ENCODE measurements at regions not wholly inside any gene's neighbourhood (a gene's known extent, or its start where the extent isn't known, plus 50 kb on each side); places are given as distances from the start of the nearest gene placed in this dataset.

DNA sequence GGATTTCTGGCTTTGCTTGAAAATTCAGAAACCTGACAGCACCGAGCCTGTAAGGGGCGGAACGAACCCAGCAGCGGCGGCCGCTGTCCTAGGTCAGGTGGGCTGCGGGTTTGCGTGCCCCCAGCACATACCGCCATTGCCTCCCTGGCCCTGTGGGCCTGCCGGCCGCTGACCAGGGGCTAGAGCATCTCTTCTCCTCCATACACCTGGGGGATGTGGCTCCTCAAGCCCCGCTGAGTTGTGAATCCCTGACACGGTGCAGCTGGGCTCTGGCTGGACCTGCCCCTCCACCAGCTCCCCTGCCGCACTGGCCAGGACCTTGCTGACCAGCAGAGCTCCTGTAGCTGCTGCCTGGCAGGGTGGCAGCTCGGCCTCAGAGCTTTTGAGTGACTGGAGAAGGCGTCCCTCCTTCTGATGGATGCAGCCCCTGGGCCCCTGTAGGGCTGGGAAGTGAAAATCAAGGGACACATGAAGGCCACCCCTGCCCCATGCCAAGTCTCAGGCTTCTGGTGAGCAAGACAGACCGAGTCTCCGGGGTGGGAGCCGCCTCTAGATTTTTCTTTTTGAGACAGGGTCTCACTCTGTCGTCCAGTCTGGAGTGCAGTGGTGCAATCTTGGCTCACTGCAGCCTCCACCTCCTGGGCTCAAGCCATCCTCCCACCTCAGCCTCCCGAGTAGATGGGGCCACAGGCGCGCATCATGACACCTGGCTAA, 184.9 kb upstream of the SFSWAP start (continued):
- TF ChIP-seq, protein P1, sequence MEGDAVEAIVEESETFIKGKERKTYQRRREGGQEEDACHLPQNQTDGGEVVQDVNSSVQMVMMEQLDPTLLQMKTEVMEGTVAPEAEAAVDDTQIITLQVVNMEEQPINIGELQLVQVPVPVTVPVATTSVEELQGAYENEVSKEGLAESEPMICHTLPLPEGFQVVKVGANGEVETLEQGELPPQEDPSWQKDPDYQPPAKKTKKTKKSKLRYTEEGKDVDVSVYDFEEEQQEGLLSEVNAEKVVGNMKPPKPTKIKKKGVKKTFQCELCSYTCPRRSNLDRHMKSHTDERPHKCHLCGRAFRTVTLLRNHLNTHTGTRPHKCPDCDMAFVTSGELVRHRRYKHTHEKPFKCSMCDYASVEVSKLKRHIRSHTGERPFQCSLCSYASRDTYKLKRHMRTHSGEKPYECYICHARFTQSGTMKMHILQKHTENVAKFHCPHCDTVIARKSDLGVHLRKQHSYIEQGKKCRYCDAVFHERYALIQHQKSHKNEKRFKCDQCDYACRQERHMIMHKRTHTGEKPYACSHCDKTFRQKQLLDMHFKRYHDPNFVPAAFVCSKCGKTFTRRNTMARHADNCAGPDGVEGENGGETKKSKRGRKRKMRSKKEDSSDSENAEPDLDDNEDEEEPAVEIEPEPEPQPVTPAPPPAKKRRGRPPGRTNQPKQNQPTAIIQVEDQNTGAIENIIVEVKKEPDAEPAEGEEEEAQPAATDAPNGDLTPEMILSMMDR (IDR thresholded peaks at IDR 0.05; ENCODE audit: control extremely low read depth in 1 of 3, insufficient read depth in 1 of 3, low read depth in 1 of 3, low read length in 3 of 3) = no peak
- TF ChIP-seq CREB1 (IDR thresholded peaks at IDR 0.05) (no peak), CBX8 (IDR thresholded peaks at IDR 0.05; ENCODE audit: borderline replicate concordance, low read depth, low read length) (no peak), EGR1 (IDR thresholded peaks at IDR 0.05; ENCODE audit: borderline replicate concordance, low read depth, low read length) (no peak), CBX5 (IDR thresholded peaks at IDR 0.05; ENCODE audit: low read depth, low read length) (no peak)
- TF ChIP-seq, protein P2, sequence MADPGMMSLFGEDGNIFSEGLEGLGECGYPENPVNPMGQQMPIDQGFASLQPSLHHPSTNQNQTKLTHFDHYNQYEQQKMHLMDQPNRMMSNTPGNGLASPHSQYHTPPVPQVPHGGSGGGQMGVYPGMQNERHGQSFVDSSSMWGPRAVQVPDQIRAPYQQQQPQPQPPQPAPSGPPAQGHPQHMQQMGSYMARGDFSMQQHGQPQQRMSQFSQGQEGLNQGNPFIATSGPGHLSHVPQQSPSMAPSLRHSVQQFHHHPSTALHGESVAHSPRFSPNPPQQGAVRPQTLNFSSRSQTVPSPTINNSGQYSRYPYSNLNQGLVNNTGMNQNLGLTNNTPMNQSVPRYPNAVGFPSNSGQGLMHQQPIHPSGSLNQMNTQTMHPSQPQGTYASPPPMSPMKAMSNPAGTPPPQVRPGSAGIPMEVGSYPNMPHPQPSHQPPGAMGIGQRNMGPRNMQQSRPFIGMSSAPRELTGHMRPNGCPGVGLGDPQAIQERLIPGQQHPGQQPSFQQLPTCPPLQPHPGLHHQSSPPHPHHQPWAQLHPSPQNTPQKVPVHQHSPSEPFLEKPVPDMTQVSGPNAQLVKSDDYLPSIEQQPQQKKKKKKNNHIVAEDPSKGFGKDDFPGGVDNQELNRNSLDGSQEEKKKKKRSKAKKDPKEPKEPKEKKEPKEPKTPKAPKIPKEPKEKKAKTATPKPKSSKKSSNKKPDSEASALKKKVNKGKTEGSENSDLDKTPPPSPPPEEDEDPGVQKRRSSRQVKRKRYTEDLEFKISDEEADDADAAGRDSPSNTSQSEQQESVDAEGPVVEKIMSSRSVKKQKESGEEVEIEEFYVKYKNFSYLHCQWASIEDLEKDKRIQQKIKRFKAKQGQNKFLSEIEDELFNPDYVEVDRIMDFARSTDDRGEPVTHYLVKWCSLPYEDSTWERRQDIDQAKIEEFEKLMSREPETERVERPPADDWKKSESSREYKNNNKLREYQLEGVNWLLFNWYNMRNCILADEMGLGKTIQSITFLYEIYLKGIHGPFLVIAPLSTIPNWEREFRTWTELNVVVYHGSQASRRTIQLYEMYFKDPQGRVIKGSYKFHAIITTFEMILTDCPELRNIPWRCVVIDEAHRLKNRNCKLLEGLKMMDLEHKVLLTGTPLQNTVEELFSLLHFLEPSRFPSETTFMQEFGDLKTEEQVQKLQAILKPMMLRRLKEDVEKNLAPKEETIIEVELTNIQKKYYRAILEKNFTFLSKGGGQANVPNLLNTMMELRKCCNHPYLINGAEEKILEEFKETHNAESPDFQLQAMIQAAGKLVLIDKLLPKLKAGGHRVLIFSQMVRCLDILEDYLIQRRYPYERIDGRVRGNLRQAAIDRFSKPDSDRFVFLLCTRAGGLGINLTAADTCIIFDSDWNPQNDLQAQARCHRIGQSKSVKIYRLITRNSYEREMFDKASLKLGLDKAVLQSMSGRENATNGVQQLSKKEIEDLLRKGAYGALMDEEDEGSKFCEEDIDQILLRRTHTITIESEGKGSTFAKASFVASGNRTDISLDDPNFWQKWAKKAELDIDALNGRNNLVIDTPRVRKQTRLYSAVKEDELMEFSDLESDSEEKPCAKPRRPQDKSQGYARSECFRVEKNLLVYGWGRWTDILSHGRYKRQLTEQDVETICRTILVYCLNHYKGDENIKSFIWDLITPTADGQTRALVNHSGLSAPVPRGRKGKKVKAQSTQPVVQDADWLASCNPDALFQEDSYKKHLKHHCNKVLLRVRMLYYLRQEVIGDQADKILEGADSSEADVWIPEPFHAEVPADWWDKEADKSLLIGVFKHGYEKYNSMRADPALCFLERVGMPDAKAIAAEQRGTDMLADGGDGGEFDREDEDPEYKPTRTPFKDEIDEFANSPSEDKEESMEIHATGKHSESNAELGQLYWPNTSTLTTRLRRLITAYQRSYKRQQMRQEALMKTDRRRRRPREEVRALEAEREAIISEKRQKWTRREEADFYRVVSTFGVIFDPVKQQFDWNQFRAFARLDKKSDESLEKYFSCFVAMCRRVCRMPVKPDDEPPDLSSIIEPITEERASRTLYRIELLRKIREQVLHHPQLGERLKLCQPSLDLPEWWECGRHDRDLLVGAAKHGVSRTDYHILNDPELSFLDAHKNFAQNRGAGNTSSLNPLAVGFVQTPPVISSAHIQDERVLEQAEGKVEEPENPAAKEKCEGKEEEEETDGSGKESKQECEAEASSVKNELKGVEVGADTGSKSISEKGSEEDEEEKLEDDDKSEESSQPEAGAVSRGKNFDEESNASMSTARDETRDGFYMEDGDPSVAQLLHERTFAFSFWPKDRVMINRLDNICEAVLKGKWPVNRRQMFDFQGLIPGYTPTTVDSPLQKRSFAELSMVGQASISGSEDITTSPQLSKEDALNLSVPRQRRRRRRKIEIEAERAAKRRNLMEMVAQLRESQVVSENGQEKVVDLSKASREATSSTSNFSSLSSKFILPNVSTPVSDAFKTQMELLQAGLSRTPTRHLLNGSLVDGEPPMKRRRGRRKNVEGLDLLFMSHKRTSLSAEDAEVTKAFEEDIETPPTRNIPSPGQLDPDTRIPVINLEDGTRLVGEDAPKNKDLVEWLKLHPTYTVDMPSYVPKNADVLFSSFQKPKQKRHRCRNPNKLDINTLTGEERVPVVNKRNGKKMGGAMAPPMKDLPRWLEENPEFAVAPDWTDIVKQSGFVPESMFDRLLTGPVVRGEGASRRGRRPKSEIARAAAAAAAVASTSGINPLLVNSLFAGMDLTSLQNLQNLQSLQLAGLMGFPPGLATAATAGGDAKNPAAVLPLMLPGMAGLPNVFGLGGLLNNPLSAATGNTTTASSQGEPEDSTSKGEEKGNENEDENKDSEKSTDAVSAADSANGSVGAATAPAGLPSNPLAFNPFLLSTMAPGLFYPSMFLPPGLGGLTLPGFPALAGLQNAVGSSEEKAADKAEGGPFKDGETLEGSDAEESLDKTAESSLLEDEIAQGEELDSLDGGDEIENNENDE (IDR thresholded peaks at IDR 0.05; ENCODE audit: insufficient replicate concordance, low read length) = no peak

All from H1 (cell line).